HG03432 (cell line): ENCODE measurements at regions not wholly inside any gene's neighbourhood (a gene's known extent, or its start where the extent isn't known, plus 50 kb on each side); places are given as distances from the start of the nearest gene placed in this dataset.

Experiments
- ATAC-seq: cut with Tn5 transposase; IDR thresholded peaks from one replicate; pipeline ENCODE4 v1.9.1; 2021; ENCODE audit warnings: mild to moderate bottlenecking, moderate library complexity; ENCODE audit not compliant: unreplicated experiment

DNA sequence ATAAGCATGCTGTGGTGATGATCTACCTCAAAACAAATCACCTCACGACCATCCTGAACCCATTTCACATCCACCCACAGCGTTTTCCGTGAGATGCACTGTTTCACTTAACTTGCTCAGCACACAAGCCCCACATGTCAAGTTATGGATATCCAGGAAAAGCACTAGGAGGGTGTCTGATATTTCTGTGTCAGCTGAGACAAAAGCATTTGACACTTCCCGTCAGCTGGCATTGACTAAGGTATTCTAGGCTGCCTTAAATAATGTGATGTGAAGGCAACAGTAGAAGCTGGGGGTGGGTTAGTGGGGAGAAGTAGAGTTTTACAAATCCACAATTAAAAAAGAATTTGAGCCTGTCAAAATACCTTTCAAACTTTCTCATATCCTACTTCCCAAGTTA lies 68.7 kb upstream of the MDFIC start:
- ATAC-seq, result no peak

DNA sequence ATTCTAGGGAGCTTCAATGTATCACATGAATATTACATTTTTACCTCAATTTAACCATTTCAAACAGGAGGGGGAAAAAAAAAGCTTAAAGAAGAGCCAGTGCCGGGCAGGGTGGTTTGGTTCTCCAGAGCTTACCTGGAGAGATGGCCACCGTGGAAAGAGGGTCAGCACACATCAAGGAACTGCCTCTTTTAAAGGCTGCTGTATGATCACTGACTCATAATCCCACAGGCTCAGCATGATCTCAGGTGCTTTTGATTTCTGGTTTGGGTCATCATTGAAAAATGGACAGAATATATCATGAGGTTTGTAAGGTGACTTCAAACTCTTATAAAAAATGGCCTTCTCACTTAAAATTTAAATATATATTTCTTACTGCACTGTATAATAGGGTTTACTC lies 67.5 kb upstream of the MDFIC start:
- ATAC-seq, result no peak

DNA sequence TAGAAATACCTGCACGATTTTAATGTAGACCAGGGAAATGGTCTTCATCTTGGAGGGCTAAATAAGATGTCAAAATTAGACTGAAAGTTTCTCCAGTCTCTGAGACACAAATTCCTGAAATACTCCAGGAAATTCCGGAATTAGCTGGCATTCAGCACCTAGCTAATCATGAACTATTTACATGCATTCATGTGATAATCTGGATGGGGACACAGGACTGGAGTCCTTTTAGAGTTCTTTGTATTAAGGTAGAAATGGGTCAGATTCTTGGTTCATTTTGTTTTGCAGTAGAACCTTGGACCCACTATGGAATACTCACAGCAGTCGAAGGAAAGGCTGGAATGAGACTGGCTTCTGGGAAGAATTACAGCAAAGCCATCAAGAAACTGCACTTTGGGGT lies 65.3 kb upstream of the MDFIC start:
- ATAC-seq, result no peak

DNA sequence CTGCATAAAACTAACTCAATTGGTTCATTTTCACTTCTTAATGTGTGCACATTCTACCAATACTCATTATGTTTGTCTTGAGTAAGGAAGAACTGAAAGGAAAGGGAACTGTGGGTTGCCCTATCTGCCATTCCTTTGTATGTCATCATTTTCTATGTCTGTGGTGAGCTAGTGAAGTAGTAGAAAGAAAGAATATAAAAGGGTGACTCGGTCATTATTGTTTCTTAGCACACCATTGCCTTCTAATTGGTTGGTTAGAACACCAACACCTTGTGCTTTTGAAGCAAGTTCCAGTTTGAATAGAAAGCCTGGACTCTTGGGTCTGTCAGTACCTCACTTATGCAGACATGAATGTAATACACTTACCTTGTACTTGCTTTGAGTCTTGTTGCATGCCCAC lies 64.3 kb upstream of the MDFIC start:
- ATAC-seq, result no peak

DNA sequence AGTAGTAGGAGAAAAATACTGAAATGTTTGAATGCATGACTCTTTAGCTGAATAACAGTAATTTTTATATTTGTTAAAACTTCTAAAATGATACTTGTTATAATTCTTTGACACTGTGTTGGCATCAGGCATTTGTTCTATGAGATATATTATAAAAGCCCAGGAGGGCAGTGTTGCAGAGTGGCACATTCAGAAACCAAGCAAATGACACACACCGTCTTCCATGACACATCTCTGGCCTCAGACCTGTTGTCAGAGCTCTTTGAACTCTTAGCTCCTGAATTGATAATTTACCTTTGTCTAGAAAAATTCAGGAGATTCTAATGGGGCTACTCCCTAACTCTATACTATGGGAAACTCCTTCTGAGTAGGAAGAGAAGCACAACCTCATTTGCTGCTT lies 62.4 kb upstream of the MDFIC start:
- ATAC-seq, result no peak

DNA sequence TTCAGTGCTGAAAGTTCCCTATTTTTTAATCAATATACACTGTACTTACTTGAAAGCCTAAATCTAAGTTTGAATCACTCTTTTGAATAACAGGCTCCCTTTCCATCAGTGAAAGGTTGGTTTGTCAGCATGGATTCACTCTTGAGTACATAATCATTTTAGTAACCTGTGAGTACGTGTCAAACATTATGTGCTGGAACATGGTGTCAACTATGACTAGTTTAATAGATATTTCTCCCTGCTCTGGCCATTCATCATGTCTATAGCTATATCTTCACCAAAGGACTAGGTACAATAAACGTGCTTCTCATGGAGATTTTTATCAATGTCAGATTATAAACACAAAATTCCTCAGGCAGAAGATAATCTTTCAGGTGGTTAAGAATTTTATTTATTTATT lies 61.7 kb upstream of the MDFIC start:
- ATAC-seq, result no peak

DNA sequence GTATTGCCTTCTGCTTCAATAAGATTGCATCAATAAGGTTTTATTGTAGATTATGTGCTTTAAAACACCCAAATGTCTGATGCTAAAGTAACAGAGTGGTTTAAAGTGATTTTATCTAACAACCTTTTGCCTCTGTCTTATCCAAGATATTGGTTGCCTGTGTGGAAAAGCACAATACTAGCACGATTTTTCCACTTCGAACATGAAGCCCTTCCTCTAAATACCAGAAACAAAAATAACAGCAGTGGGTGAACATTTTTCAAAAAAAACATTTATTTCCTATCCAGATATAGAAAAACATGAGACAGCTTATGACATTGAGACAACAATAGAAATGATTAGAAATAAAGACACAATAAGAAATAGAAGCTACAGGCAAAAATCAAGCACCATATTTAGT lies 59.5 kb upstream of the MDFIC start:
- no peak for ATAC-seq

DNA sequence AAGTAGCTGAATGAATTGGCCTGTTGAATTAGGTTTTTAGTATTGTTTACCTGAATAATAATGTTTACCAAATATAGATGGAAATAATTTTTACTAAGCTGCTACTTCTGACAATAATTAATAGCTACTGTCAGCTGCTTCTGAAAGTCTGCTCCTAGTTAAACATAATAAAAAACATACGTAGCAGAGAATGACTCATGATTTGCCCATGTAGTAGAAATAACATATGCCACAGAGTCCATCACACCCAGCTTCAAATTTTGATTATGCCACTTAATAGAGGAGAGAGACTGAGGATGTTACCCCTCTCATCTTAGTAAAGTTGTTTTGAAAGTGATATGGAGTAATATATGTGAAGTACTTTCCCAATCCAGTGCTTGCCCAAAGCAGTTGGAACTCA lies 57.6 kb upstream of the MDFIC start:
- ATAC-seq, result no peak

DNA sequence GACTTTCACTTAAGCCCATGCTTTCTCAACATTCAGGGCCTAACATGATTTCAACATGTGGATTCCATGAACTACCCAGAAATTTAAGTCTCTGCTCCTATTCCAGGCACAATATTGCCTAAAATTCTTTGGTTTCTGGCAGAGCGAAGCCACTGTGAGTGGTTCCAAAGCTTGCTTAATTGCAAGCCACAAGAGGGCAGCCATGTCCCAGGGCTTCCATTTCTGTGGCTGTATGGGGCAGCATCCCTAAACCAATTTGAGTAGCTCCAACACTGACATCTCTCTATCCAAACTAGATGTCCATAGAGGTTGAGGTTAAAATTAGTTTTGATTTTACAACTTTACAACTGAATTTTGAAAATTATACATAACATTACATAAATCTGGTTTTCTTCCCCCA lies 56.3 kb upstream of the MDFIC start:
- peak; percentile 91 for ATAC-seq
